PC-9 (cell line): ENCODE measurements at regions not wholly inside any gene's neighbourhood (a gene's known extent, or its start where the extent isn't known, plus 50 kb on each side); places are given as distances from the start of the nearest gene placed in this dataset.

Source experiments
- CTCF ChIP-seq: fragments of 200-600 bp; sonication (generic); conservative IDR thresholded peaks from 2 replicates; pipeline ENCODE4 v1.6.1; 2017; ENCODE audit warnings: mixed run types, antibody characterized with exemption, mild to moderate bottlenecking, moderate library complexity
- EZH2 ChIP-seq: fragments of 200-600 bp; sonication (generic); IDR thresholded peaks from 2 replicates; pipeline ENCODE4 v1.8.0; 2017; ENCODE audit warnings: antibody characterized with exemption, low read depth

- no peak for TF ChIP-seq CTCF
- no peak for TF ChIP-seq EZH2
Measured at GRCh38 chr14:84806181-84806580, 723.8 kb upstream of the FLRT2 start.
